ENCODE measurements at regions not wholly inside any gene's neighbourhood (a gene's known extent, or its start where the extent isn't known, plus 50 kb on each side); places are given as distances from the start of the nearest gene placed in this dataset.

- no peak for ATAC-seq
Observed at GRCh38 chr4:186424745-186425144, 130.6 kb downstream of the MTNR1A start.

GRCh38 chr4:186422296-186422695 is 133.1 kb downstream of the MTNR1A start:
- no peak for ATAC-seq
- TF ChIP-seq BACH2 (CRISPR knock-in tag; IDR thresholded peaks at IDR 0.05; ENCODE audit: borderline replicate concordance) (no peak), TSHZ2 (CRISPR knock-in tag; IDR thresholded peaks at IDR 0.05) (no peak), ZNF70 (CRISPR knock-in tag; IDR thresholded peaks at IDR 0.05) (no peak), ZNF565 (CRISPR knock-in tag; conservative IDR thresholded peaks at IDR 0.05; ENCODE audit: low read depth) (no peak), TOX (CRISPR knock-in tag; IDR thresholded peaks at IDR 0.05; ENCODE audit: borderline replicate concordance) (no peak)

More at GRCh38 chr4:186424745-186425144, 130.6 kb downstream of the MTNR1A start:
- TF ChIP-seq ZFP30 (CRISPR knock-in tag; IDR thresholded peaks at IDR 0.05) (no peak), PATZ1 (CRISPR knock-in tag; IDR thresholded peaks at IDR 0.05; ENCODE audit: borderline replicate concordance) (no peak), ZC3H10 (CRISPR knock-in tag; IDR thresholded peaks at IDR 0.05) (no peak), GLIS3 (CRISPR knock-in tag; IDR thresholded peaks at IDR 0.05) (no peak), TOX (CRISPR knock-in tag; IDR thresholded peaks at IDR 0.05; ENCODE audit: borderline replicate concordance) (no peak), RARB (CRISPR knock-in tag; IDR thresholded peaks at IDR 0.05) (no peak), PPARA (CRISPR knock-in tag; IDR thresholded peaks at IDR 0.05; ENCODE audit: borderline replicate concordance) (no peak), SNAI2 (CRISPR knock-in tag; IDR thresholded peaks at IDR 0.05) (no peak), ZNF8 (CRISPR knock-in tag; IDR thresholded peaks at IDR 0.05) (no peak)

GRCh38 chr4:186416451-186417060 is 138.8 kb downstream of the MTNR1A start:
- no peak for ATAC-seq
- no peak for TF ChIP-seq ZNF8 (CRISPR knock-in tag; IDR thresholded peaks at IDR 0.05)
- TF ChIP-seq ZFP3 (CRISPR knock-in tag; IDR thresholded peaks at IDR 0.05), result no peak

GRCh38 chr4:186414390-186414789 is 141.0 kb downstream of the MTNR1A start:
- TF ChIP-seq PATZ1 (CRISPR knock-in tag; IDR thresholded peaks at IDR 0.05; ENCODE audit: borderline replicate concordance), result no peak
- TF ChIP-seq TSHZ2 (CRISPR knock-in tag; IDR thresholded peaks at IDR 0.05), result no peak
- no peak for TF ChIP-seq TCF4 (CRISPR knock-in tag; IDR thresholded peaks at IDR 0.05; ENCODE audit: borderline replicate concordance)
- TF ChIP-seq TOX (CRISPR knock-in tag; IDR thresholded peaks at IDR 0.05; ENCODE audit: borderline replicate concordance), result no peak
- no peak for TF ChIP-seq ZC3H10 (CRISPR knock-in tag; IDR thresholded peaks at IDR 0.05)
- TF ChIP-seq ZFP3 (CRISPR knock-in tag; IDR thresholded peaks at IDR 0.05), result no peak
- TF ChIP-seq CSRNP3 (CRISPR knock-in tag; IDR thresholded peaks at IDR 0.05), result no peak
- no peak for TF ChIP-seq ZNF565 (CRISPR knock-in tag; conservative IDR thresholded peaks at IDR 0.05; ENCODE audit: low read depth)
- no peak for TF ChIP-seq ARNTL (CRISPR knock-in tag; IDR thresholded peaks at IDR 0.05; ENCODE audit: borderline replicate concordance, low read depth)
- no peak for TF ChIP-seq ZNF8 (CRISPR knock-in tag; IDR thresholded peaks at IDR 0.05)
- no peak for TF ChIP-seq ISL1 (CRISPR knock-in tag; IDR thresholded peaks at IDR 0.05)
- TF ChIP-seq ESRRG (CRISPR knock-in tag; IDR thresholded peaks at IDR 0.05), result no peak
- no peak for TF ChIP-seq SNAI2 (CRISPR knock-in tag; IDR thresholded peaks at IDR 0.05)
- no peak for TF ChIP-seq CSDC2 (CRISPR knock-in tag; IDR thresholded peaks at IDR 0.05)
- TF ChIP-seq PPARA (CRISPR knock-in tag; IDR thresholded peaks at IDR 0.05; ENCODE audit: borderline replicate concordance), result no peak
- TF ChIP-seq CREB5 (CRISPR knock-in tag; IDR thresholded peaks at IDR 0.05; ENCODE audit: low read depth), result no peak
- no peak for ATAC-seq

Measured in SK-N-SH treated with all-trans-retinoic acid at 6 μM for 48 hours (cell line).